B cell (primary cell): ENCODE measurements at regions not wholly inside any gene's neighbourhood (a gene's known extent, or its start where the extent isn't known, plus 50 kb on each side); places are given as distances from the start of the nearest gene placed in this dataset.

Source experiments
- CTCF ChIP-seq: fragments of 200-600 bp; IDR thresholded peaks from one replicate; pipeline ENCODE4 v1.8.0; 2022; ENCODE audit warnings: antibody characterized with exemption, mild to moderate bottlenecking
- EZH2 ChIP-seq: IDR thresholded peaks from 2 replicates; pipeline ENCODE4 v1.6.1; 2012; ENCODE audit warnings: borderline replicate concordance, low read depth, mild to moderate bottlenecking, moderate library complexity, low read length; ENCODE audit not compliant: insufficient read depth, poor library complexity, severe bottlenecking

GRCh38 chr9:115980502-115980901 is 173.1 kb upstream of the PAPPA start:
- TF ChIP-seq CTCF (no peak), EZH2 (no peak)
